GM10266 (cell line): ENCODE measurements at regions not wholly inside any gene's neighbourhood (a gene's known extent, or its start where the extent isn't known, plus 50 kb on each side); places are given as distances from the start of the nearest gene placed in this dataset.

Experiments
- DNase-seq: peaks from one replicate; pipeline ENCODE4 v3.0.0; 2012; ENCODE audit errors: extremely low spot score
- CTCF ChIP-seq: IDR thresholded peaks from 2 replicates; pipeline ENCODE4 v1.5.1; 2012; ENCODE audit warnings: mild to moderate bottlenecking, low read depth; ENCODE audit not compliant: control insufficient read depth, insufficient read depth; ENCODE audit errors: missing control alignments

- no peak for TF ChIP-seq CTCF
- DNase-seq: no peak
Observed at GRCh38 chr10:3588816-3589215, 196.2 kb downstream of the KLF6 start.

GRCh38 chr10:3588346-3588745 is 196.7 kb downstream of the KLF6 start:
- TF ChIP-seq CTCF: no peak
- DNase-seq: no peak

- no peak for TF ChIP-seq CTCF
- DNase-seq: no peak
Observed at GRCh38 chr10:3584926-3585784, 199.9 kb downstream of the KLF6 start.

- DNase-seq: no peak
- no peak for TF ChIP-seq CTCF
Observed at GRCh38 chr10:3580565-3580964, 204.4 kb downstream of the KLF6 start.

GRCh38 chr10:3579845-3580244 is 205.2 kb downstream of the KLF6 start:
- TF ChIP-seq CTCF: no peak
- no peak for DNase-seq

GRCh38 chr10:3578682-3579081 is 206.3 kb downstream of the KLF6 start:
- no peak for TF ChIP-seq CTCF
- DNase-seq: no peak

- no peak for TF ChIP-seq CTCF
Observed at GRCh38 chr10:3578159-3578558, 206.8 kb downstream of the KLF6 start.

More at GRCh38 chr10:3578159-3578558, 206.8 kb downstream of the KLF6 start:
- no peak for DNase-seq
